HK-2 (cell line): ENCODE measurements at regions not wholly inside any gene's neighbourhood (a gene's known extent, or its start where the extent isn't known, plus 50 kb on each side); places are given as distances from the start of the nearest gene placed in this dataset.

ENCODE experiments used
- DNase-seq: peaks from one replicate; pipeline ENCODE4 v3.0.0-alpha.2; 2018; ENCODE audit not compliant: unreplicated experiment

DNA sequence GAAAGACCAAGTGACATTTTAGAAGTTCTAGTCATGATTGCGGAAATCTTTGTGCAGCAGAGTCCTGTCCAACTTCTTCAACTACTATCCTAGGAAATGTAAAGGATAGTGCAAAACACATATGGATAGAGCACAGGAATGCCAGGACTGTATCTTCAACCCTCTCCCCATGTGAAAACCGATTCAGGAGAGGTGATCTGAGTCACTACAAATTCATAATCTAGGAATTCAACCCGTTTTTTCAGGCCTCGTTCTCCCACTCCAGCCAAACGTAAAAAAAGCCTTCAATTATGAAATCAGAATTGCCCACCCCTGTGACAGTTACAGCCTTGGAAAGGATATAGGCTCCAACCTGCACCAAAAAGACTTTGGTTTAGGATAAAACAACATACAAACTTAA lies 52.9 kb upstream of the RGS1 start:
- no peak for DNase-seq

DNA sequence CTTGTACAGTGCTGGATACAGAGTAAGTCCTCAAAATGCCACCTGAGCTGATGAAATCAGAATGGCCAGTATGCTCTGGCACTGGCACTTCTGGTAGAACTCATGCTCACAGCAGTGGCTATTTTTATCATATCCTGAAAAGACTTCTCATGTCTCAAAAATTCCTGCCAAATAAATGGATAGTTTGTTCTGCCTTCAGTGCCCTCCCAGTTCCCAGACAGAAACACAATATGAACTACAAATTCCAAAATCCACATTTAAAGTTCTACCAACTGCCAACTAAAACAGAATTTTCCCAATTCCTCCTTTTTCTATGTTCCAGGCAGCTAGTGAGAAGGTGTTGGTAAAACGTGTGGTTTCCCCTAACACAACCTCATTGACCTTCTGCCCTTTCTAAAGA lies 51.4 kb upstream of the RGS1 start:
- DNase-seq, result no peak
